BE2C (cell line): ENCODE measurements at regions not wholly inside any gene's neighbourhood (a gene's known extent, or its start where the extent isn't known, plus 50 kb on each side); places are given as distances from the start of the nearest gene placed in this dataset.

Source experiments
- DNase-seq: peaks from one replicate; pipeline ENCODE4 v3.0.0-alpha.2; 2020
- H3K27me3 ChIP-seq: fragments of 250-450 bp; sonication (Bioruptor Pico); 2 replicates; pipeline ENCODE4 v1.5.1; 2020; ENCODE audit warnings: mild to moderate bottlenecking
- H3K36me3 ChIP-seq: fragments of 250-450 bp; sonication (Bioruptor Pico); 2 replicates; pipeline ENCODE4 v1.5.1; 2020; ENCODE audit warnings: mild to moderate bottlenecking
- H3K4me1 ChIP-seq: fragments of 250-450 bp; sonication (Bioruptor Pico); 2 replicates; pipeline ENCODE4 v1.5.1; 2020
- H3K4me3 ChIP-seq: 2 replicates; pipeline ENCODE4 v1.5.1; 2011; ENCODE audit warnings: low read depth, low read length
- H3K9me3 ChIP-seq: fragments of 250-450 bp; sonication (Bioruptor Pico); 2 replicates; pipeline ENCODE4 v1.5.1; 2020
- CTCF ChIP-seq: IDR thresholded peaks from 2 replicates; pipeline ENCODE4 v1.5.1; 2012; ENCODE audit warnings: mild to moderate bottlenecking, low read depth, low read length

- no peaks in the 10 kb centered on the region for H3K27me3 ChIP-seq
- no peaks in the 10 kb centered on the region for H3K36me3 ChIP-seq
- no peaks in the 10 kb centered on the region for H3K4me1 ChIP-seq
- no peak for TF ChIP-seq CTCF
- DNase-seq: no peak
- H3K9me3 ChIP-seq: no peaks in the 10 kb centered on the region
- H3K4me3 ChIP-seq: no peak overlapping the region
Observed at GRCh38 chr2:4024605-4025004, 321.2 kb downstream of the DCDC2C start.

- no peaks in the 10 kb centered on the region for H3K27me3 ChIP-seq
- H3K4me1 ChIP-seq: no peaks in the 10 kb centered on the region
- no peaks in the 10 kb centered on the region for H3K36me3 ChIP-seq
- no peak overlapping the region for H3K4me3 ChIP-seq
- TF ChIP-seq CTCF: no peak
- no peaks in the 10 kb centered on the region for H3K9me3 ChIP-seq
- DNase-seq: no peak
Observed at GRCh38 chr2:4029081-4029480, 325.7 kb downstream of the DCDC2C start.

GRCh38 chr2:4039896-4040295, 336.5 kb downstream of the DCDC2C start:
- no peak overlapping the region for H3K4me3 ChIP-seq
- no peak for TF ChIP-seq CTCF
- no peaks in the 10 kb centered on the region for H3K9me3 ChIP-seq
- H3K4me1 ChIP-seq: no peaks in the 10 kb centered on the region
- H3K27me3 ChIP-seq: no peaks in the 10 kb centered on the region
- H3K36me3 ChIP-seq: no peaks in the 10 kb centered on the region
- no peak for DNase-seq

- no peaks in the 10 kb centered on the region for H3K27me3 ChIP-seq
- no peaks in the 10 kb centered on the region for H3K36me3 ChIP-seq
- no peaks in the 10 kb centered on the region for H3K9me3 ChIP-seq
- no peak for DNase-seq
- H3K4me1 ChIP-seq: no peaks in the 10 kb centered on the region
- H3K4me3 ChIP-seq: no peak overlapping the region
- TF ChIP-seq CTCF: no peak
Observed at GRCh38 chr2:4047961-4048891, 344.9 kb downstream of the DCDC2C start.

- no peak overlapping the region for H3K4me3 ChIP-seq
- no peaks in the 10 kb centered on the region for H3K27me3 ChIP-seq
- H3K4me1 ChIP-seq: no peaks in the 10 kb centered on the region
- H3K9me3 ChIP-seq: no peaks in the 10 kb centered on the region
- TF ChIP-seq CTCF: no peak
- H3K36me3 ChIP-seq: no peaks in the 10 kb centered on the region
- no peak for DNase-seq
Observed at GRCh38 chr2:4049463-4049862, 346.1 kb downstream of the DCDC2C start.

- Histone ChIP-seq H3K36me3 (no peaks in the 10 kb centered on the region), H3K4me1 (no peaks in the 10 kb centered on the region), H3K9me3 (no peaks in the 10 kb centered on the region), H3K27me3 (no peaks in the 10 kb centered on the region), H3K4me3 (no peak overlapping the region)
- no peak for DNase-seq
- no peak for TF ChIP-seq CTCF
Observed at GRCh38 chr2:4053769-4054493, 350.6 kb downstream of the DCDC2C start.
